ENCODE measurements at regions not wholly inside any gene's neighbourhood (a gene's known extent, or its start where the extent isn't known, plus 50 kb on each side); places are given as distances from the start of the nearest gene placed in this dataset.

DNA sequence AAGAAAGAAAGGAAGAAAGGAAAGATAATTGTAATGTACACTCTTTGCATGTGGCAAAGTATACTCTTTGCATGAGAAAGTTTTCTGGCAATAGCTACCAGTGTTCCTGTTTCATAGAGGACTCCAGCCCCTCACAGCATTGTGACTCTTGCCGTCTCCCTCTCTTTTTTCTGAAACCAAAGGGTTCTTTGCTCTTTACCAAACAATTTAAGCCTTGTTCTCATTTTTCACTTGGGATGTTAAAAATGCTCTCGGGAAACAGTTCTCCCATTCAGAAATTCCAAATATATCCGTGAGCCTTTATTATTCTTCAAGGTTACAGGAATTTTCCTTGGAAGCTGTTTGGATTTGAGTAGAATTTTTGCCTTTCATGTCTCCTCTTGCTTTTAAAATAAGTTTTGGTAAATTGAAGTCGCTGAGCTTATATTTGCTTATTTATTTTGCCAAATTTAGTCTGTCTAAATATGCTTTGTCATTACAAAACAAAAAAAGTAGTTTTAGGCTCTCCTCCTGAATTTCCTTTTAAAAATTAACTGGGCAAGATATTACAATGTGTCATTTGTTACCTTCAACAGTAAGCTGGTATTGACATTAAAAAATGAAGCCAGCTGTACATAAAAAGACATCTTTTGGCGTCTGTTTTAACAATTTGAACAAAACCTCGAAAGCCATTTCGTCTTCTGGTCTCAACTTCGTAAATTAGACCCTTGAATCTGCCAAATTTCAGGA, 103.8 kb upstream of the ARMC2 start:
- ATAC-seq (no peak), DNase-seq (no peak)
- ChIA-PET POLR2A (no interaction called here), CTCF (interaction anchor here (1.0 kb wide), 1 partner anchor 203 kb away, joined by 3 read pairs; no protein-coding TSS in a partner anchor)
- no peaks in the 10 kb centered on the region for H3K36me3 Mint-ChIP-seq (ENCODE audit: low read depth)
- H3K4me3 Mint-ChIP-seq = no peak overlapping the region
- TF ChIP-seq, protein P1, sequence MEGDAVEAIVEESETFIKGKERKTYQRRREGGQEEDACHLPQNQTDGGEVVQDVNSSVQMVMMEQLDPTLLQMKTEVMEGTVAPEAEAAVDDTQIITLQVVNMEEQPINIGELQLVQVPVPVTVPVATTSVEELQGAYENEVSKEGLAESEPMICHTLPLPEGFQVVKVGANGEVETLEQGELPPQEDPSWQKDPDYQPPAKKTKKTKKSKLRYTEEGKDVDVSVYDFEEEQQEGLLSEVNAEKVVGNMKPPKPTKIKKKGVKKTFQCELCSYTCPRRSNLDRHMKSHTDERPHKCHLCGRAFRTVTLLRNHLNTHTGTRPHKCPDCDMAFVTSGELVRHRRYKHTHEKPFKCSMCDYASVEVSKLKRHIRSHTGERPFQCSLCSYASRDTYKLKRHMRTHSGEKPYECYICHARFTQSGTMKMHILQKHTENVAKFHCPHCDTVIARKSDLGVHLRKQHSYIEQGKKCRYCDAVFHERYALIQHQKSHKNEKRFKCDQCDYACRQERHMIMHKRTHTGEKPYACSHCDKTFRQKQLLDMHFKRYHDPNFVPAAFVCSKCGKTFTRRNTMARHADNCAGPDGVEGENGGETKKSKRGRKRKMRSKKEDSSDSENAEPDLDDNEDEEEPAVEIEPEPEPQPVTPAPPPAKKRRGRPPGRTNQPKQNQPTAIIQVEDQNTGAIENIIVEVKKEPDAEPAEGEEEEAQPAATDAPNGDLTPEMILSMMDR (IDR thresholded peaks at IDR 0.05) = no peak
- H3K9me3 Mint-ChIP-seq = no peaks in the 10 kb centered on the region
- H3K27me3 Mint-ChIP-seq = peaks cover 2% of the 10 kb centered on the region
- intact Hi-C loops (cut with micrococcal nuclease) = no loop called here
- no peaks in the 10 kb centered on the region for H3K4me1 Mint-ChIP-seq (ENCODE audit: low read depth)
- H3K27ac Mint-ChIP-seq = no peak overlapping the region

DNA sequence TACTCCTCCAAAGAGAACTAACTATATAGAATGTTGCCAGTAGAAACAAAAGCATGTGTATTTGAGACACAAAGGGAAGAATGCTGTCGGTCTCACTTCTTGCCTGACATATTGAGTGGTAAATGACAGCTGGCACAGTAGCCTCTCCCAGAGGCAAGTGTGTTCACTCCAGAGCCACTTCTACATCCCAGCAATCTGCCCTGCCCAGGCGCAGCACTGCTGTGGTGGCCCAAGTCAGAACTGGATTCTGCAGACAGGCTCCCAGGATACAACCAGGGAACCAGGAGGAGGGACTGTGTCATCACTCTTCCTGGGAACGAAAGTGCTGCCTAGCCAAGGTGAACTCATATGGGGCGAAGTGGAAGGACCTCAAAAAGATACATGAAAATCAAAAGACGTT, 103.2 kb upstream of the ARMC2 start:
- Mint-ChIP-seq H3K27ac (no peak overlapping the region), H3K27me3 (peaks cover 2% of the 10 kb centered on the region), H3K4me3 (no peak overlapping the region), H3K4me1 (ENCODE audit: low read depth) (no peaks in the 10 kb centered on the region), H3K36me3 (ENCODE audit: low read depth) (no peaks in the 10 kb centered on the region), H3K9me3 (no peaks in the 10 kb centered on the region)
- ChIA-PET CTCF (no interaction called here), POLR2A (no interaction called here)
- ATAC-seq (no peak), DNase-seq (no peak)
- TF ChIP-seq, protein P1 (IDR thresholded peaks at IDR 0.05) = no peak
- intact Hi-C loops (cut with micrococcal nuclease) = no loop called here

DNA sequence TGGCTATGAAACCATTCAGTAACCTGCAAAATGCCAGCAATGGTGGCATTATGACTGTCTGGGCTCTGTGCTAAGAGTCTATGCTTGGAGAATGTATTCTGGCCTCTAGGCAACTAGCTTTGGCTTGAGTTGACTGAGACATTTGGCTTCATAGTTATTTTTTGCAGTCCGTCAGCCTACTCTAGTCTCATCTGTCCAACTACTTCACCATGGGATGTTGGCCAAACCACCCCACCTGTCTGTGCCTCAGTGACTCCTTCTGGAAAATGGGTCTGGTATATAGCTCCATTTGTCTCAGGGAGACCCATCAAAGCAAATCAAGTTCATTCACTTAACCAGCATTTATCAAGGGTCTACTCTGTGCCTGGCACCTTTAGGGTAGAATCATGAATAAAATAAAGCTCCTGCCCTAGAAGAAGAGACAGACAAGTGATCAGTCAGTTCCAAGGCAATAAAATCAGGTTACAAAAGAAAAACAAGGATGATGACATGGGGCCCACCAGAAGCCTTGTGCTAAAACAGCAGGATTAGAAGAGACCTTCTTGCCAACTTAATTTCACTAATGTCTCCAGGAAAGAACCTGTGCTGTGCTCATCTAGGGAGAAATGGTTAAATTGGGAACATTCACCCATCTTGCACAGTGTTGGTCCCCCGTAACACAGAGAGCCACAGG, 102.4 kb upstream of the ARMC2 start:
- TF ChIP-seq, protein P1 (IDR thresholded peaks at IDR 0.05) = no peak
- H3K27me3 Mint-ChIP-seq = peaks cover 2% of the 10 kb centered on the region
- DNase-seq (no peak), ATAC-seq (no peak)
- H3K27ac Mint-ChIP-seq = no peak overlapping the region
- CTCF ChIA-PET = no interaction called here
- no peaks in the 10 kb centered on the region for H3K36me3 Mint-ChIP-seq (ENCODE audit: low read depth)
- H3K9me3 Mint-ChIP-seq = no peaks in the 10 kb centered on the region
- POLR2A ChIA-PET = no interaction called here
- intact Hi-C loops (cut with micrococcal nuclease) = no loop called here
- H3K4me3 Mint-ChIP-seq = no peak overlapping the region
- no peaks in the 10 kb centered on the region for H3K4me1 Mint-ChIP-seq (ENCODE audit: low read depth)

DNA sequence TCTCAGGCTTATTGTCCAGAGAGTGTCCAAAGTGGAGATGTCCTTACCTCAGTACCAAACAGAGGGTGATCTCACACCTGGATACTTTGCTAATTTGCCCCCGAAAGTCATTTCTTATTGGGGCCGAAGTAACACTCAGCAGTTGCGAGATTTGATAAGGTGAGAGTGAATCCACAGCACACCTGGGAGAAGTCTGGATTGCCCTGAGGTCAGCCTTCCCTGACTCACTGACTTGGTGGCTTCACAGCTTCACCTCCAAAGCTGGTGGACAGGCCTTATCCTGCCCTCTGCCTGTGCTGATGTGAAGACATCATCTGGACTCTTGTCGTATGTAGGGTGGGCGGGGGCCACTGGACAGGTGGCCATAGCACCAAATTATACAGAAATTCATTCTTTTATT, 101.9 kb upstream of the ARMC2 start:
- CTCF ChIA-PET = no interaction called here
- Mint-ChIP-seq H3K36me3 (ENCODE audit: low read depth) (no peaks in the 10 kb centered on the region), H3K27me3 (peaks cover 2% of the 10 kb centered on the region), H3K27ac (no peak overlapping the region), H3K4me1 (ENCODE audit: low read depth) (no peaks in the 10 kb centered on the region), H3K9me3 (no peaks in the 10 kb centered on the region), H3K4me3 (no peak overlapping the region)
- TF ChIP-seq, protein P1 (IDR thresholded peaks at IDR 0.05) = no peak
- DNase-seq = no peak
- POLR2A ChIA-PET = no interaction called here
- intact Hi-C loops (cut with micrococcal nuclease) = no loop called here
- no peak for ATAC-seq

DNA sequence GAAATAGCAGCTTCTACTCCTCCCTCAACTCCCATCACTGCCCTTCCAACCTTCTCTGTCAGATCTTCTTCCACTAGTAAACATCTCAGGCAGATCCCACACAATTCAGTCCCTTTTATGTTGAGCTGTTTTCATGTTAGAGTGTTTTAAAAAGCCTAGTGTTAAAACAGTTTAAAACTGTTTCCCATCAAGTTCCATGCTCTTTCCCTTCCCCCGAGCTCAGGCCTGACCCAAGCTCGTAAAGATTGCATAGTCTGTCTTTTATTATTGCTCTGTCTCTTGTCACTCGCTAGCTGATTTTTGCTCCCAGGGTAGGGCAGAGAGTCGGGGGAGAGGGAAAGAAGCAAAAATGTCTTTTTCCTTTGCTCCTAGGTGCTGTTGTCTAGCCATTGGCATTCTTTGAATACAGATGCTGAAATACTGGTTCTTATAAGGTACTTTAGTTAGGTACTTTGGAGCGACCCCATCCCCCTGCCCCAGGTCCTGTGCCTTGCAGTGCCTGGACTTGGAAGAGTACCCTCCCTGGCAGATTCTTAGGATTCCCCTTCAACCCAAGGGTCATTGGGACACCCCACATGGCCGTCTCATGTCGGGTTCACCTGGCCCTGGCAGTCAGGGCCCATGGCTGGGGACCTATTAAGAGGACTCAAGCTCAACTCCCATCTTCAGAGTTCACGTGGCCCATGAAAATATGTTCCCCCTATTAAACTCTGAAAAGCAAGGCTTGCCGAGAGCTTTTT, 101.2 kb upstream of the ARMC2 start:
- intact Hi-C loops (cut with micrococcal nuclease) = no loop called here
- H3K27ac Mint-ChIP-seq = no peak overlapping the region
- CTCF ChIA-PET = no interaction called here

More for the DNA sequence above, 101.2 kb upstream of the ARMC2 start:
- POLR2A ChIA-PET = interaction anchor here (0.6 kb wide), 1 partner anchor 151 kb away, joined by 3 read pairs; no protein-coding TSS in a partner anchor
- ATAC-seq (no peak), DNase-seq (no peak)
- no peaks in the 10 kb centered on the region for H3K36me3 Mint-ChIP-seq (ENCODE audit: low read depth)
- no peaks in the 10 kb centered on the region for H3K4me1 Mint-ChIP-seq (ENCODE audit: low read depth)
- H3K9me3 Mint-ChIP-seq = no peaks in the 10 kb centered on the region
- H3K27me3 Mint-ChIP-seq = peaks cover 2% of the 10 kb centered on the region
- H3K4me3 Mint-ChIP-seq = no peak overlapping the region
- TF ChIP-seq, protein P1 (IDR thresholded peaks at IDR 0.05) = no peak

Data from activated CD8-positive, alpha-beta T cell treated with anti-CD3 and anti-CD28 coated beads for 36 hours (primary cell).